PC-9 (cell line): ENCODE measurements at regions not wholly inside any gene's neighbourhood (a gene's known extent, or its start where the extent isn't known, plus 50 kb on each side); places are given as distances from the start of the nearest gene placed in this dataset.

Experiments
- BruUV-seq: library from RNA; stranded (reverse); fragments of 400-500 nt; replicated peaks from 2 replicates; lab custom pipeline; 2021; lab: Mats Ljungman, UMichigan
- CTCF ChIA-PET: fragments of 300-600 bp; sonication (Branson Sonifier 250); formaldehyde crosslinking; loops from one replicate; lab custom pipeline; 2022; ENCODE audit warnings: antibody characterized with exemption; lab: Charles Lee
- POLR2A ChIA-PET: fragments of 300-600 bp; sonication (Branson Sonifier 250); formaldehyde crosslinking; loops from one replicate; lab custom pipeline; 2022; ENCODE audit warnings: antibody characterized with exemption; ENCODE audit not compliant: unreplicated experiment; lab: Charles Lee
- DNase-seq, 2 experiments: peaks; one replicate each; pipeline versions ENCODE4 v3.0.0 to v3.0.0-alpha.2; 2015 to 2022; ENCODE audit warnings: mixed read lengths in 1 of 2
- H2AFZ ChIP-seq: fragments of 200-600 bp; sonication (generic); 2 replicates; pipeline ENCODE4 v1.8.1; 2017; ENCODE audit warnings: antibody characterized with exemption
- H3F3A ChIP-seq: fragments of 200-600 bp; sonication (generic); 2 replicates; pipeline ENCODE4 v1.8.1; 2017; ENCODE audit warnings: antibody characterized with exemption, mild to moderate bottlenecking, low read depth; ENCODE audit not compliant: insufficient read depth
- H3K27ac ChIP-seq: fragments of 200-600 bp; sonication (generic); 2 replicates; pipeline ENCODE4 v1.6.1; 2016; ENCODE audit warnings: mixed run types
- H3K27me3 ChIP-seq: fragments of 200-600 bp; sonication (generic); 2 replicates; pipeline ENCODE4 v1.6.1; 2016; ENCODE audit warnings: low read depth, mixed run types; ENCODE audit not compliant: insufficient read depth
- H3K36me3 ChIP-seq: fragments of 200-600 bp; sonication (generic); 2 replicates; pipeline ENCODE4 v1.6.1; 2016; ENCODE audit warnings: low read depth, mixed run types
- H3K4me1 ChIP-seq: fragments of 200-600 bp; sonication (generic); replicated peaks from 2 replicates; pipeline ENCODE4 v1.6.1; 2016; ENCODE audit warnings: mixed run types; ENCODE audit not compliant: insufficient read depth
- H3K4me2 ChIP-seq: fragments of 200-600 bp; sonication (generic); 2 replicates; pipeline ENCODE4 v1.6.1; 2017; ENCODE audit warnings: mixed run types
- H3K4me3 ChIP-seq: fragments of 200-600 bp; sonication (generic); 2 replicates; pipeline ENCODE4 v1.6.1; 2016; ENCODE audit warnings: mixed run types
- H3K79me2 ChIP-seq: fragments of 200-600 bp; sonication (generic); 2 replicates; pipeline ENCODE4 v1.6.1; 2017; ENCODE audit warnings: low read depth, mixed run types
- H3K9me2 ChIP-seq: fragments of 200-600 bp; sonication (generic); 2 replicates; pipeline ENCODE4 v1.8.1; 2017; ENCODE audit warnings: mild to moderate bottlenecking; ENCODE audit not compliant: insufficient read depth
- H3K9me3 ChIP-seq: fragments of 200-600 bp; sonication (generic); 2 replicates; pipeline ENCODE4 v1.8.1; 2016; ENCODE audit warnings: low read depth; ENCODE audit not compliant: insufficient read depth
- H4K20me1 ChIP-seq: fragments of 200-600 bp; sonication (generic); 2 replicates; pipeline ENCODE4 v1.8.1; 2017; ENCODE audit not compliant: insufficient read depth
- EZH2 ChIP-seq: fragments of 200-600 bp; sonication (generic); IDR thresholded peaks from 2 replicates; pipeline ENCODE4 v1.8.0; 2017; ENCODE audit warnings: antibody characterized with exemption, low read depth
- intact Hi-C: fragments of 100-400 bp; cut with micrococcal nuclease; formaldehyde crosslinking; loops from one replicate; pipeline ENCODE4 v1.10.0; 2022; ENCODE audit not compliant: unreplicated experiment
- TF ChIP-seq, protein P1 (sequence below): fragments of 200-600 bp; sonication (generic); conservative IDR thresholded peaks from 2 replicates; pipeline ENCODE4 v1.6.1; 2017; ENCODE audit warnings: mixed run types, antibody characterized with exemption, mild to moderate bottlenecking, moderate library complexity

DNA sequence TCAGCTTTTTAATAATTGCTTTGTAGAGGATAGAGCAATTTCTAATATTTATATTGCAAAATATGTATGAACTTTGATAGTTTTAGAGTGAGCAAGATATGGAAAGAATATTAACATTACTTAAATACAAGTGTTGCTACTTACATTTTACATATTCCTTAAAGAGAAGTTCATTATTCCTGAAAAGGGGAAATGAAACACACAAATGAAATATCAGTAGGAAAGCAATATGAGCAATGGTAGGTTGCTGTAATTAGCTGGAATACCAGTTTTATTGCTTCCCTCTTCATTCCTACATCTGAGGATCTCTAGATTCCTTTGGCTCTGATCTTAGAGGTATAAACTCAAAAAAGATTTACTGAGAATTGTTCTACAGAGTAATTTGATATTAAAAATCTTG, 414.1 kb downstream of the FAM170A start:
- no TSS peak for BruUV-seq
- ChIA-PET CTCF (no interaction called here), POLR2A (no interaction called here)
- H3K79me2 ChIP-seq, result no peaks in the 10 kb centered on the region
- H3F3A ChIP-seq, result no peaks in the 10 kb centered on the region
- no peak overlapping the region for H2AFZ ChIP-seq
- TF ChIP-seq, protein P1, sequence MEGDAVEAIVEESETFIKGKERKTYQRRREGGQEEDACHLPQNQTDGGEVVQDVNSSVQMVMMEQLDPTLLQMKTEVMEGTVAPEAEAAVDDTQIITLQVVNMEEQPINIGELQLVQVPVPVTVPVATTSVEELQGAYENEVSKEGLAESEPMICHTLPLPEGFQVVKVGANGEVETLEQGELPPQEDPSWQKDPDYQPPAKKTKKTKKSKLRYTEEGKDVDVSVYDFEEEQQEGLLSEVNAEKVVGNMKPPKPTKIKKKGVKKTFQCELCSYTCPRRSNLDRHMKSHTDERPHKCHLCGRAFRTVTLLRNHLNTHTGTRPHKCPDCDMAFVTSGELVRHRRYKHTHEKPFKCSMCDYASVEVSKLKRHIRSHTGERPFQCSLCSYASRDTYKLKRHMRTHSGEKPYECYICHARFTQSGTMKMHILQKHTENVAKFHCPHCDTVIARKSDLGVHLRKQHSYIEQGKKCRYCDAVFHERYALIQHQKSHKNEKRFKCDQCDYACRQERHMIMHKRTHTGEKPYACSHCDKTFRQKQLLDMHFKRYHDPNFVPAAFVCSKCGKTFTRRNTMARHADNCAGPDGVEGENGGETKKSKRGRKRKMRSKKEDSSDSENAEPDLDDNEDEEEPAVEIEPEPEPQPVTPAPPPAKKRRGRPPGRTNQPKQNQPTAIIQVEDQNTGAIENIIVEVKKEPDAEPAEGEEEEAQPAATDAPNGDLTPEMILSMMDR, result no peak
- no peak for TF ChIP-seq EZH2
- no peak for DNase-seq
- no peak overlapping the region for H3K4me2 ChIP-seq
- no peaks in the 10 kb centered on the region for H3K9me2 ChIP-seq
- H3K27me3 ChIP-seq, result no peaks in the 10 kb centered on the region
- no peak overlapping the region for H3K27ac ChIP-seq
- no peaks in the 10 kb centered on the region for H3K36me3 ChIP-seq
- H3K4me1 ChIP-seq, result no peaks in the 10 kb centered on the region
- H3K9me3 ChIP-seq, result no peaks in the 10 kb centered on the region
- H4K20me1 ChIP-seq, result no peaks in the 10 kb centered on the region
- intact Hi-C loops, result no loop called here
- no peak overlapping the region for H3K4me3 ChIP-seq

DNA sequence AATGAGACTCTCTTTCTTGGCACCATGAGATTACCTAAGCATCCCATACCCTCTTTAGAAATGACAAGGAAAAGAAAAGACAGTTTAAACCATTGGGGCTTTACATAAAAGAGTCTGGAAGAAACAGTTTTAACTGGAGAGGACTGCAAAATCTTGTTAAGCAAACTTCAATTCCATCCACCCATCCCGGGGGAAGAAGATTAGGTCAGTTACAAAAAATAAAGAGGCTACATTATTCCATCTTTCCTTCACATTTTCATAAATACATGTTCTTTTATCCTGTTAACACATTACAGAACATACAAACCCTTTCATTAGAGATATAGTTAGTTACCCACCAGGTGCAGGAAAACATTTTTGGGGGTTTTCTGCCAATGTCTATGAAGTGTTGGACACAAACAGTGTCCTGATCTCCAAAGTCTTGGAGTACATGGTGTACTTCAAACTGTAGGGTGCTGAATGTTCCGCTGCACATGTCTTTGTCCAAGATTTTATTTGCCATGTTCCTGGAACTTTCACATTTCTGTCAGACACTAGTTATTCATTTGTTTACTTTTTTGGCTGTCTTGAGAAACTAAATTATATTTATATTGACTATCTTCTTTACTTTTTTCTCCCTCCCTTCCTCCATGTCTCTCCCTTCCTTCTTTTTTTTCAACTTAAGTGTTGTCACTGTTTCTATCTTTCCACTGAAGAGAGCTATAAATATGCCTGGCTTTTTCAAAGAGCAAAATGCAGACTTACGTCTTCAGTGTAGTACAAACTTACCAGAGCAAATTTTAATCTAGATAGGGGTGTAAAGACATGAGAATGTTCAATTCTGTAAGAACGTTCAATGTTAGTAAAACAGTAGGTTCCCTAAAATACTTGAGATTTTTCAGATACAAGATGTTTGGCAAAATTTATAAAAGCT, 410.9 kb upstream of the PRR16 start:
- Histone ChIP-seq H2AFZ (no peak overlapping the region), H3K4me3 (no peak overlapping the region), H3F3A (no peaks in the 10 kb centered on the region), H3K36me3 (no peaks in the 10 kb centered on the region), H3K9me3 (no peaks in the 10 kb centered on the region), H3K9me2 (no peaks in the 10 kb centered on the region), H3K4me1 (no peaks in the 10 kb centered on the region), H3K27ac (no peak overlapping the region), H3K79me2 (no peaks in the 10 kb centered on the region), H3K27me3 (no peaks in the 10 kb centered on the region), H4K20me1 (no peaks in the 10 kb centered on the region), H3K4me2 (no peak overlapping the region)
- no peak for TF ChIP-seq EZH2
- TF ChIP-seq, protein P1, result no peak
- CTCF ChIA-PET, result no interaction called here
- no TSS peak for BruUV-seq
- intact Hi-C loops, result no loop called here
- DNase-seq, result no peak
- POLR2A ChIA-PET, result no interaction called here

DNA sequence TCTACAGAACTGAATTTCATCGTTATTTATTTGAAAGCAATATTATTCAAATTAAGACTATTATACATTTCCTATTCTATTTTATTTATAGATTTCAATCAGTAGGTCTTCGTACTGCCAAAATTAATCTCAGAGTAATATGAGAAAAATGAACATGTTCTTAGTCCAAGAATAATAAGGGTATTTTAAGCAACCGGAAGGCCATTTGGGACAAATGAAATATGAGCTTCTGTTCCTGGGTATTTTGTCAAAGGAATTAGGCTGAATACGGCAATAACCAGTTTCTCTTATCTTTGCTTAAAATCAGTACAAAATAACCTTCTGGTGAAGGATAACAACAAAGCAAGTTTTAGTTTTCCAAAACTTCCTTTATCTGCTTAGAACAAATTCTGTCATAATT, 410.3 kb upstream of the PRR16 start:
- intact Hi-C loops, result no loop called here
- CTCF ChIA-PET, result no interaction called here
- Histone ChIP-seq H3K4me3 (no peak overlapping the region), H3K9me3 (no peaks in the 10 kb centered on the region), H3K27me3 (no peaks in the 10 kb centered on the region), H3K4me2 (no peak overlapping the region), H3K27ac (no peak overlapping the region), H3F3A (no peaks in the 10 kb centered on the region), H3K4me1 (no peaks in the 10 kb centered on the region), H4K20me1 (no peaks in the 10 kb centered on the region), H3K36me3 (no peaks in the 10 kb centered on the region), H3K9me2 (no peaks in the 10 kb centered on the region), H3K79me2 (no peaks in the 10 kb centered on the region), H2AFZ (no peak overlapping the region)
- no TSS peak for BruUV-seq
- no peak for TF ChIP-seq EZH2
- TF ChIP-seq, protein P1, result no peak
- POLR2A ChIA-PET, result interaction anchor here (0.6 kb wide), 1 partner anchor 409 kb away, joined by 6 read pairs; no protein-coding TSS in a partner anchor
- no peak for DNase-seq
